GM12878 (cell line): ENCODE measurements at regions not wholly inside any gene's neighbourhood (a gene's known extent, or its start where the extent isn't known, plus 50 kb on each side); places are given as distances from the start of the nearest gene placed in this dataset.

Source experiments
- ATAC-seq: fragments of 200-7000 bp; cut with Tn5 transposase; 3 replicates; pipeline ENCODE4 v1.9.1; 2020; ENCODE audit warnings: mild to moderate bottlenecking, moderate library complexity
- BruUV-seq: library from RNA; stranded (reverse); fragments of 400-500 nt; replicated peaks from 2 replicates; lab custom pipeline; 2021; lab: Mats Ljungman, UMichigan
- CTCF ChIA-PET: fragments of 300-600 bp; sonication (Branson Sonifier 250); formaldehyde crosslinking; extraction: SDS; loops from one replicate; lab custom pipeline; 2021; ENCODE audit warnings: inconsistent platforms; lab: Yijun Ruan, JAX
- POLR2A ChIA-PET: fragments of 350-600 bp; formaldehyde crosslinking; extraction: SDS; loops from one replicate; lab custom pipeline; 2021; ENCODE audit warnings: inconsistent platforms; lab: Charles Lee
- RAD21 ChIA-PET: fragments of 300-600 bp; sonication (Branson Sonifier 250); formaldehyde crosslinking; loops from one replicate; lab custom pipeline; 2023; ENCODE audit warnings: antibody characterized with exemption; ENCODE audit not compliant: unreplicated experiment; lab: Charles Lee
- SMC1A ChIA-PET: fragments of 300-600 bp; sonication (Branson Sonifier 250); formaldehyde crosslinking; loops from one replicate; lab custom pipeline; 2023; ENCODE audit not compliant: unreplicated experiment, uncharacterized antibody; lab: Charles Lee
- DNase-seq: peaks from one replicate; pipeline ENCODE4 v3.0.0-alpha.2; 2011; ENCODE audit warnings: low read depth, low spot score
- FAIRE-seq: peaks from 3 replicates; lab custom pipeline; 2011; peaks lifted over from hg19 to GRCh38; lab: Jason Lieb, UNC
- H2AFZ ChIP-seq: 2 replicates; pipeline ENCODE4 v1.6.0; 2011; ENCODE audit warnings: low read depth, low read length, control low read depth; ENCODE audit not compliant: control insufficient read depth
- H3K27ac ChIP-seq: 2 replicates; pipeline ENCODE4 v1.5.1; 2011; ENCODE audit warnings: control low read depth; ENCODE audit not compliant: control insufficient read depth, insufficient read depth
- H3K27me3 ChIP-seq, 2 experiments: replicated peaks in 1 of 2; 2 replicates each; pipeline versions ENCODE4 v1.6.0 to v1.6.1; 2011; ENCODE audit warnings: low read length in 1 of 2; ENCODE audit not compliant: control insufficient read depth in 2 of 2, insufficient read depth in 2 of 2
- H3K36me3 ChIP-seq, 2 experiments: 2 replicates each; pipeline ENCODE4 v1.5.1; 2011; ENCODE audit warnings: low read length in 1 of 2; ENCODE audit not compliant: control insufficient read depth in 2 of 2, insufficient read depth in 2 of 2
- H3K4me1 ChIP-seq: 2 replicates; pipeline ENCODE4 v1.6.1; 2011; ENCODE audit warnings: mild to moderate bottlenecking, low read length, moderate library complexity, mixed read lengths; ENCODE audit not compliant: control insufficient read depth, insufficient read depth
- H3K4me2 ChIP-seq: 2 replicates; pipeline ENCODE4 v1.6.0; 2011; ENCODE audit warnings: control low read depth; ENCODE audit not compliant: control insufficient read depth, insufficient read depth
- H3K4me3 ChIP-seq: fragments of 200-600 bp; sonication (generic); 2 replicates; pipeline ENCODE4 v1.5.1; 2016
- H3K79me2 ChIP-seq: 2 replicates; pipeline ENCODE4 v1.6.0; 2011; ENCODE audit warnings: low read length; ENCODE audit not compliant: control insufficient read depth, insufficient read depth
- H3K9ac ChIP-seq: 2 replicates; pipeline ENCODE4 v1.8.0; 2011; ENCODE audit warnings: low read length, control low read depth, mixed read lengths; ENCODE audit not compliant: control insufficient read depth, insufficient read depth
- H3K9me3 ChIP-seq: replicated peaks from 3 replicates; pipeline ENCODE4 v1.5.1; 2011; ENCODE audit warnings: mild to moderate bottlenecking, low read length; ENCODE audit not compliant: control insufficient read depth, insufficient read depth
- H4K20me1 ChIP-seq: 2 replicates; pipeline ENCODE4 v1.6.0; 2011; ENCODE audit not compliant: control insufficient read depth, insufficient read depth
- CBX3 ChIP-seq: fragments of 200-600 bp; sonication (generic); IDR thresholded peaks from 2 replicates; pipeline ENCODE4 v1.6.1; 2016; ENCODE audit warnings: low read depth, borderline replicate concordance
- CREM ChIP-seq: IDR thresholded peaks from 2 replicates; pipeline ENCODE4 v1.6.1; 2014; ENCODE audit warnings: antibody characterized with exemption, low read depth
- ETV6 ChIP-seq, 2 experiments: fragments of 450-650 bp in 1 of 2; IDR thresholded peaks in 1 of 2; conservative IDR thresholded peaks in 1 of 2; 2 replicates each; pipeline ENCODE4 v1.6.1; 2014; ENCODE audit warnings: antibody characterized with exemption in 1 of 2, borderline replicate concordance in 1 of 2, low read depth in 1 of 2, mild to moderate bottlenecking in 1 of 2, moderate library complexity in 1 of 2
- HDAC2 ChIP-seq: fragments of 200-600 bp; sonication (generic); IDR thresholded peaks from 2 replicates; pipeline ENCODE4 v1.6.1; 2017
- JUNB ChIP-seq: IDR thresholded peaks from 2 replicates; pipeline ENCODE4 v1.6.1; 2016; ENCODE audit warnings: antibody characterized with exemption, mild to moderate bottlenecking
- MEF2A ChIP-seq: IDR thresholded peaks from 2 replicates; pipeline ENCODE4 v1.6.1; 2011; ENCODE audit warnings: low read depth, mild to moderate bottlenecking, low read length, moderate library complexity; ENCODE audit not compliant: insufficient read depth
- MLLT1 ChIP-seq: fragments of 450-650 bp; IDR thresholded peaks from 2 replicates; pipeline ENCODE4 v1.6.1; 2016; ENCODE audit warnings: mild to moderate bottlenecking
- NBN ChIP-seq: fragments of 450-650 bp; IDR thresholded peaks from 2 replicates; pipeline ENCODE4 v1.6.1; 2016
- NFIC ChIP-seq: IDR thresholded peaks from 2 replicates; pipeline ENCODE4 v1.6.1; 2012; ENCODE audit warnings: low read depth, mild to moderate bottlenecking, inconsistent platforms, low read length, moderate library complexity
- NR2C2 ChIP-seq: IDR thresholded peaks from 2 replicates; pipeline ENCODE4 v1.6.1; 2011; ENCODE audit warnings: borderline replicate concordance, low read depth; ENCODE audit not compliant: control insufficient read depth, insufficient read length
- RB1 ChIP-seq: fragments of 450-650 bp; formaldehyde crosslinking; IDR thresholded peaks from 2 replicates; pipeline ENCODE4 v1.6.1; 2017; ENCODE audit warnings: mild to moderate bottlenecking, borderline replicate concordance
- RCOR1 ChIP-seq: conservative IDR thresholded peaks from 2 replicates; pipeline ENCODE4 v1.6.1; 2012; ENCODE audit warnings: low read depth, low read length, improper control_type of control experiment
- RUNX3 ChIP-seq: IDR thresholded peaks from 2 replicates; pipeline ENCODE4 v1.6.1; 2012; ENCODE audit warnings: low read length, inconsistent platforms
- SREBF1 ChIP-seq: IDR thresholded peaks from 2 replicates; pipeline ENCODE4 v1.6.1; 2012; ENCODE audit warnings: mild to moderate bottlenecking, low read length
- SRF ChIP-seq, 2 experiments: IDR thresholded peaks; 2 replicates each; pipeline ENCODE4 v1.6.1; 2011; ENCODE audit warnings: low read depth in 2 of 2, low read length in 2 of 2, mild to moderate bottlenecking in 1 of 2, moderate library complexity in 1 of 2
- TAF1 ChIP-seq: IDR thresholded peaks from 2 replicates; pipeline ENCODE4 v1.6.1; 2011; ENCODE audit warnings: mild to moderate bottlenecking, low read depth, low read length, borderline replicate concordance
- USF1 ChIP-seq: IDR thresholded peaks from 2 replicates; pipeline ENCODE4 v1.6.1; 2011; ENCODE audit warnings: borderline replicate concordance, low read depth, mild to moderate bottlenecking, moderate library complexity, mixed read lengths, low read length; ENCODE audit not compliant: insufficient read depth; ENCODE audit errors: extremely low read length
- WGBS: methylation state at CpG from one replicate; pipeline ENCODE4 v1.1.6; 2016; ENCODE audit warnings: low lambda C conversion rate; ENCODE audit not compliant: insufficient replicate concordance, insufficient coverage; ENCODE audit errors: missing lambda C conversion rate; 5-methylcytosine and 5-hydroxymethylcytosine counted together
- in situ Hi-C: fragments of 300-500 bp; cut with MboI; formaldehyde crosslinking; loops from 9 replicates; pipeline ENCODE4 v1.14.3; 2018; ENCODE audit warnings: mixed read lengths
- intact Hi-C: fragments of 100-400 bp; cut with micrococcal nuclease; formaldehyde crosslinking; loops from one replicate; pipeline ENCODE4 v1.14.2; 2022; ENCODE audit not compliant: unreplicated experiment

- Histone ChIP-seq H3K9ac (no peak overlapping the region), H3K27me3 (no peaks in the 10 kb centered on the region; a peak in 1 of 4 replicates), H3K36me3 (no peaks in the 10 kb centered on the region), H2AFZ (no peak overlapping the region), H3K27ac (no peak overlapping the region), H3K4me2 (no peak overlapping the region), H4K20me1 (no peaks in the 10 kb centered on the region), H3K79me2 (no peaks in the 10 kb centered on the region), H3K4me1 (no peaks in the 10 kb centered on the region), H3K9me3 (no peaks in the 10 kb centered on the region), H3K4me3 (no peak overlapping the region)
- ATAC-seq (no peak), DNase-seq (no peak), FAIRE-seq (no peak)
- no TSS peak for BruUV-seq
- in situ Hi-C loops (no loop called here), intact Hi-C loops (no loop called here)
- RAD21 ChIA-PET: interaction anchor here (1.2 kb wide), 1 partner anchor 168 kb away, joined by 3 read pairs; no protein-coding TSS in a partner anchor
- TF ChIP-seq TAF1 (no peak), RCOR1 (no peak), RB1 (no peak), CREM (no peak), USF1 (no peak), HDAC2 (no peak), NR2C2 (no peak), CBX3 (no peak), NFIC (no peak), SRF (IDR thresholded peaks at IDR 0.05; ENCODE audit: low read depth in 2 of 2, low read length in 2 of 2) (no peak), SREBF1 (no peak), NBN (no peak), JUNB (no peak), RUNX3 (no peak), ETV6 (conservative IDR thresholded peaks at IDR 0.05 in 1 of 2, IDR thresholded peaks at IDR 0.05 in 1 of 2; ENCODE audit: borderline replicate concordance in 1 of 2, low read depth in 1 of 2) (no peak), MLLT1 (no peak), MEF2A (no peak)
- 38% methylated on average over 17 of the region's 18 CpGs for WGBS
- POLR2A ChIA-PET: no interaction called here
- CTCF ChIA-PET: no interaction called here
- SMC1A ChIA-PET: no interaction called here
Measured at GRCh38 chr2:10240161-10240681, 62.5 kb upstream of the HPCAL1 start.
